A204.1 (cell line): ENCODE measurements at regions not wholly inside any gene's neighbourhood (a gene's known extent, or its start where the extent isn't known, plus 50 kb on each side); places are given as distances from the start of the nearest gene placed in this dataset.
"Not testable (repeated sequence)": the region's sequence is repeated elsewhere in the genome, so short reads cannot be mapped to it uniquely, and the experiment has no call there.

ENCODE experiments used
- FAIRE-seq: peaks from 2 replicates; lab custom pipeline; 2012; peaks lifted over from hg19 to GRCh38; lab: Jason Lieb, UNC

GRCh38 chr2:36302911-36303310, 52.7 kb upstream of the CRIM1 start:
- no peak for FAIRE-seq

- FAIRE-seq = no peak
Measured at GRCh38 chr2:36301843-36302242, 53.7 kb upstream of the CRIM1 start.

GRCh38 chr2:36300697-36301096, 54.9 kb upstream of the CRIM1 start:
- no peak for FAIRE-seq

GRCh38 chr2:36296798-36297197, 58.8 kb upstream of the CRIM1 start:
- no peak for FAIRE-seq

- FAIRE-seq = no peak
Measured at GRCh38 chr2:36294316-36294721, 61.3 kb upstream of the CRIM1 start.

GRCh38 chr2:36290306-36290856, 65.2 kb upstream of the CRIM1 start:
- FAIRE-seq = no peak

- no peak for FAIRE-seq
Measured at GRCh38 chr2:36289731-36290130, 65.8 kb upstream of the CRIM1 start.

- FAIRE-seq = no peak
Measured at GRCh38 chr2:36287363-36288275, 68.0 kb upstream of the CRIM1 start.

GRCh38 chr2:36279506-36279905, 76.1 kb upstream of the CRIM1 start:
- not testable (repeated sequence) for FAIRE-seq

GRCh38 chr2:36277881-36278523, 77.6 kb upstream of the CRIM1 start:
- FAIRE-seq = no peak

- FAIRE-seq = no peak
Measured at GRCh38 chr2:36277146-36277808, 78.3 kb upstream of the CRIM1 start.

GRCh38 chr2:36271266-36271665, 84.3 kb upstream of the CRIM1 start:
- FAIRE-seq = no peak

GRCh38 chr2:36270758-36271157, 84.8 kb upstream of the CRIM1 start:
- FAIRE-seq = no peak

GRCh38 chr2:36267194-36267593, 88.4 kb upstream of the CRIM1 start:
- FAIRE-seq = no peak

- FAIRE-seq = no peak
Measured at GRCh38 chr2:36266536-36267121, 88.9 kb upstream of the CRIM1 start.

- FAIRE-seq = no peak
Measured at GRCh38 chr2:36262581-36262980, 93.0 kb upstream of the CRIM1 start.

GRCh38 chr2:36255863-36256262, 99.7 kb upstream of the CRIM1 start:
- no peak for FAIRE-seq

- FAIRE-seq = no peak
Measured at GRCh38 chr2:36253086-36253485, 102.5 kb upstream of the CRIM1 start.

- FAIRE-seq = no peak
Measured at GRCh38 chr2:36246320-36246990, 109.1 kb upstream of the CRIM1 start.

- no peak for FAIRE-seq
Measured at GRCh38 chr2:36245651-36246050, 109.9 kb upstream of the CRIM1 start.

GRCh38 chr2:36238106-36238505, 117.5 kb upstream of the CRIM1 start:
- no peak for FAIRE-seq

GRCh38 chr2:36235882-36236281, 119.7 kb upstream of the CRIM1 start:
- FAIRE-seq = no peak
